Nephron (organoid): ENCODE measurements at regions not wholly inside any gene's neighbourhood (a gene's known extent, or its start where the extent isn't known, plus 50 kb on each side); places are given as distances from the start of the nearest gene placed in this dataset.

ENCODE experiments used
- H3K27ac Mint-ChIP-seq, 3 experiments: 2 replicates each; pipeline ENCODE4 v1.8.0; 2020; ENCODE audit warnings: mixed read lengths in 3 of 3, mild to moderate bottlenecking in 2 of 3, moderate library complexity in 1 of 3
- H3K27me3 Mint-ChIP-seq: 2 replicates; pipeline ENCODE4 v1.8.0; 2021; ENCODE audit warnings: low read depth, mild to moderate bottlenecking, moderate library complexity, mixed read lengths
- H3K36me3 Mint-ChIP-seq: 2 replicates; pipeline ENCODE4 v1.8.0; 2020; ENCODE audit warnings: low read depth, mixed read lengths
- H3K4me1 Mint-ChIP-seq: 2 replicates; pipeline ENCODE4 v1.8.0; 2020; ENCODE audit warnings: mixed read lengths
- H3K4me3 Mint-ChIP-seq, 3 experiments: 2 replicates each; pipeline ENCODE4 v1.8.0; 2020; ENCODE audit warnings: mild to moderate bottlenecking in 3 of 3, mixed read lengths in 3 of 3, moderate library complexity in 2 of 3
- H3K9me3 Mint-ChIP-seq: 2 replicates; pipeline ENCODE4 v1.8.0; 2020; ENCODE audit warnings: mixed read lengths
- CTCF ChIP-seq, 3 experiments: fragments of 200-600 bp; sonication (generic); IDR thresholded peaks; one replicate each; pipeline ENCODE4 v1.5.0; 2021; ENCODE audit warnings: antibody characterized with exemption in 3 of 3; ENCODE audit not compliant: unreplicated experiment in 3 of 3

GRCh38 chr5:104739905-104740304 lies 1177.3 kb upstream of the NUDT12 start:
- no peak for TF ChIP-seq CTCF (IDR thresholded peaks at IDR 0.05; ENCODE audit: unreplicated experiment in 3 of 3)
- Mint-ChIP-seq H3K36me3 (peaks cover 7% of the 10 kb centered on the region), H3K27ac (no peak overlapping the region), H3K4me3 (no peak overlapping the region), H3K27me3 (no peaks in the 10 kb centered on the region), H3K4me1 (peaks cover 4% of the 10 kb centered on the region), H3K9me3 (peaks cover 12% of the 10 kb centered on the region)

- no peaks in the 10 kb centered on the region for H3K27me3 Mint-ChIP-seq
- peaks cover 10% of the 10 kb centered on the region for H3K9me3 Mint-ChIP-seq
- H3K4me1 Mint-ChIP-seq: peaks cover 4% of the 10 kb centered on the region
- no peak overlapping the region for H3K27ac Mint-ChIP-seq
- no peak for TF ChIP-seq CTCF (IDR thresholded peaks at IDR 0.05; ENCODE audit: unreplicated experiment in 3 of 3)
- peaks cover 7% of the 10 kb centered on the region for H3K36me3 Mint-ChIP-seq
- H3K4me3 Mint-ChIP-seq: no peak overlapping the region
These were observed 1176.9 kb upstream of the NUDT12 start for GRCh38 chr5:104739503-104739902.

- TF ChIP-seq CTCF (IDR thresholded peaks at IDR 0.05; ENCODE audit: unreplicated experiment in 3 of 3): no peak
- Mint-ChIP-seq H3K27me3 (no peaks in the 10 kb centered on the region), H3K4me1 (peaks cover 18% of the 10 kb centered on the region), H3K27ac (no peak overlapping the region), H3K9me3 (peaks cover 2% of the 10 kb centered on the region), H3K4me3 (no peak overlapping the region), H3K36me3 (no peaks in the 10 kb centered on the region)
These were observed 1173.5 kb upstream of the NUDT12 start for GRCh38 chr5:104736073-104736472.

GRCh38 chr5:104734046-104734445 lies 1171.5 kb upstream of the NUDT12 start:
- H3K27ac Mint-ChIP-seq: peak overlapping the region in 2 of 3 experiments; percentile 77 to 79
- no peak overlapping the region for H3K4me3 Mint-ChIP-seq
- H3K27me3 Mint-ChIP-seq: no peaks in the 10 kb centered on the region
- H3K4me1 Mint-ChIP-seq: peaks cover 25% of the 10 kb centered on the region
- H3K36me3 Mint-ChIP-seq: no peaks in the 10 kb centered on the region
- no peak for TF ChIP-seq CTCF (IDR thresholded peaks at IDR 0.05; ENCODE audit: unreplicated experiment in 3 of 3)
- peaks cover 2% of the 10 kb centered on the region for H3K9me3 Mint-ChIP-seq

- peaks cover 21% of the 10 kb centered on the region for H3K4me1 Mint-ChIP-seq
- no peaks in the 10 kb centered on the region for H3K27me3 Mint-ChIP-seq
- no peaks in the 10 kb centered on the region for H3K36me3 Mint-ChIP-seq
These were observed 1170.6 kb upstream of the NUDT12 start for GRCh38 chr5:104733063-104733669.

More at GRCh38 chr5:104733063-104733669, 1170.6 kb upstream of the NUDT12 start:
- peak overlapping the region; percentile 5 to 79 (median 38) for H3K27ac Mint-ChIP-seq
- no peak for TF ChIP-seq CTCF (IDR thresholded peaks at IDR 0.05; ENCODE audit: unreplicated experiment in 3 of 3)
- no peaks in the 10 kb centered on the region for H3K9me3 Mint-ChIP-seq
- no peak overlapping the region for H3K4me3 Mint-ChIP-seq
